ENCODE measurements at regions not wholly inside any gene's neighbourhood (a gene's known extent, or its start where the extent isn't known, plus 50 kb on each side); places are given as distances from the start of the nearest gene placed in this dataset.

DNA sequence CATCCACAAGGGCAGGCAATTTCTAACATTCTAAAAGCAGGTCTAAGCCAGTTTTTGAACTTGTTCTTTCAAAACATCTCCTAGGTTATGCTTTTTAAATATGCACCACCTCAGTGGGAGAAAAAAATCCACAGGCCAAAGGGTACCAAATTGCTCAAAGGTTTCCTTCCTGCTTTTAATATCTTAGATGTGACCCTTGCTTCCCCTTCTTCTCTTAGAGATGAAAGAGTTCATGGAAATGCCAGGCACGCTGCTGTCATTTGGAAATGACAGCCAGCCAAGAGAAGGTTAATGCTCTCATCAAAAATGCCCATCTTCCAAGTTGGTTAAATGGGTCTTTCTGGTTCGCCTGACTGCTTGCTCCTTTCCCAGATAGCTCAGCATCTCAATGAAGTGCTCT lies 497.1 kb downstream of the CD83 start:
- TF ChIP-seq POLR2A (IDR thresholded peaks at IDR 0.05; ENCODE audit: low read length): no peak
- TF ChIP-seq GATA1 (IDR thresholded peaks at IDR 0.05; ENCODE audit: low read depth, low read length): no peak

Measured in erythroblast (primary cell).